ENCODE measurements at regions not wholly inside any gene's neighbourhood (a gene's known extent, or its start where the extent isn't known, plus 50 kb on each side); places are given as distances from the start of the nearest gene placed in this dataset.

DNA sequence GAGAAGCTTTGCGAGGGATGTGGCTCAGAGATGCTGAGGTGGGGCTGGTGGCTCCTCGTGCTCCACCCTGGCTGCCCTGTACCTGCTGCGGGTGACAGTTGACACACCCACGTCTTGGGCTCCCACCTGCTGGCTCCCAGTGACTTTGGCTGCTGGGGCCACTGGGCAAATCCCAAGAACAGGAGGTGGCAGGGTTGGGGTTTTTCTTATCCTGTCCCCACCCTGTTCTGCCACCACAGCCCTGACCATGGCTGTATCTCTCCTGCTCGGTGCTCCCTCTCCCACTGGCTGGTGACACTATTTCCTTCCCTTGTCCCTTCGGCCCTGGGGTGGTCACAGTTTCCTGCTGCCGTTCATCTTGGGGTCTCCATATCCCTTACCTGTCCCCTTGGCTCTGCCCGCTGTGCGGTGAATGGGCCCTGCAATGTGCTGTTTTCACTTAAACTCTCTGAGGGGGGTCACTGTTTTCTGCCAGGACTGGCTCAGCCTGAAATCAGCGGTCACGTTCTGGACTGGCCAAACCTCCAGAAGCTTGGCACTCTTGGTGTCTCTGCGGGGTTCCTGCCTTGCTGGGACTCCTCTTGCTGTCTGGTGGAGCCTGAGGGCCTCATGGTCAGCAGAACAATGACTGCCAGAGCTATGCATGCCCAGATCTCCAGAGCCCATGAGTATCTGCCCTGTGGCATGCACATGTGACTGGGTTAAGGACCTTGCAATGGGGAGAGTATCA is 144.2 kb downstream of the IRF8 start:
- DNase-seq, result no peak

DNA sequence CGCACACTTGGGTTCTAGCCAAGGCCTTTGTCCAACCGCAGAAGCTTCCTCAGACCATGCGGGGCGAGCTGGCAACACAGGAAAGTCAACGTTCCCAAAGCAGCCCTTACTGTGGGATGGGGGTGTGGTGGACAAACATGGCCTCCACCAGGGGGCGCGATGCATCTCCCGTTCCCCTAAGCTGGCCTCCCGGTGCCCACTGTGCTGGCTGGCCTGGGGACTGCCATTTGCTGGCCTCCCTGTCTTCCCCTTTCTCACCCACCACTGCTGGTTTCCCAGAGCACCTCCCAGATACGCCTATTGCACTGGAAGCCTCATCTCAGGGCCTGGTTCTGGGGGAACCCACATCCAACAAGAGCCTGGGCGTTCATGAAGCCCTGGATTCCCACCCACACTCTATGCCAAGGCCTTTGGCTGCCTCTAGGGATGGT is 145.3 kb downstream of the IRF8 start:
- no peak for DNase-seq

DNA sequence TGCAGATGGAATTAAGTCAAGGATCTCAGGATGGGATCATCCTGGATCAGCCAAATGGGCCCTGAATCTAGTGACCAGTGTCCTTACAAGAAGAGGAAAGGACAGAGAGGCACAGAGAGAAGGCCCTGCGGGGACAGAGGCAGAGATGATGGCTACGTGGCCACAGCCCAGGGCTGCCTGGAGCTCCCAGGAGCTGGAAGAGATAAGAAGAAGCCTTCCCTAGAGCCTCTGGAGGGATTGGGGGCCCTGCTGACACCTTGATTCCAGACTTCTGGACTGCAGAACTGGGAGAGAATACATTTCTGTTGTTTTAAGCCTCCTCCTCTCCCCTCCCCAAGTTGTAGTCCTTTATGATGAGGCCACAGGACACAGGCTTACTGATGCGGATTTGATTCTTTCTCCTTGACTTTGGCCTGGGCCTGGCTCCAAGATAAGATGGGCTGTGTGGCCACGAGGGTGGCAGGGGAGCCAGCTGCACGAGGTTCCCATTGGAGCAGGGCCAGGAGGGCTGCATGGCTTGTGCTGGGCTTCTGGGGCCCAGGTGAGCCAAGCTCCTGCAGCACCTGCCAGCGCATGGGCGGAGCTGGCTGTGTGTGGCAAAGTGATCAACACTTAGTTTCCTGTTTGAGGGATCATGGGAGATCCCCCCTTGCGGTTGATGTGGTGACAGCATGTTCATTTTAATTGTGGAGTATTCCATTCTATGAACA is 146.1 kb downstream of the IRF8 start:
- DNase-seq, result peak; percentile 74

DNA sequence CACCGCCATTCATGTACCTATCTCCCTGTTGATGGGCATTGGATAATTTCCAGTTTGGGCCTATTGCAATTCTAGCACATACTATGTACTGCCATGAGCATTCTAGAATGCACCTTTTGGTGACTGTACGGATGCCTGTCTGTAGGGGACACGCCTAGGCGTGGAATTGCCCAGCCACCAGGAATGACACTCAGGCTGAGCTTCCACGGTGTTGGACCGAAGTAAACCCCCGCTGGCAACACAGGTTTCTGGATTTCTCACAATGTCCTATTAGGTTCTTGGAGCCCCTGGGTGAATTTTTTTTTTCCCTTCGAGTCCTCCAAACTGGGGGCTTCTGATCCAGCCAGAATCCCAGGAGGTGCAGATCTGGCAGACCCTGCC is 146.6 kb downstream of the IRF8 start:
- DNase-seq, result no peak

DNA sequence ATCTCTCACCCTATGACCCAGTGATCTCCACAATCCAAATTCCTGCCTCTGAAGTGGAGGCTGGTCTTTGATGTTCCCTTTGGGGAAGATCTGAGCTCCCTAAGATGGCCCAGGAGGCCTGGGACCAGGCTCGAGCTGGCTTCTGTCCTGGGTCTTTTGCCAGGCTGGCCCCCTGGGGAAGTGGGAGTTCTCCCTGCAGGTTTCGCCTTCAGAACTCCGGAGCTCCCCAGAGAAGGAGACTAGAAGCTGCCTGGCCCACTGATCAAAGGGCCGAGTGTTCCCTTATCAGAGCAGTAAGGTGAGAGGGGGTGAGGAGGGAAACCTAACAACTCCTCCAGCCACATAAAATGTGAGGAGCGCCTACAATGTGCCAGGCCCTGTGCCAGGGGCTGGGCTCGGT is 147.1 kb downstream of the IRF8 start:
- no peak for DNase-seq

DNA sequence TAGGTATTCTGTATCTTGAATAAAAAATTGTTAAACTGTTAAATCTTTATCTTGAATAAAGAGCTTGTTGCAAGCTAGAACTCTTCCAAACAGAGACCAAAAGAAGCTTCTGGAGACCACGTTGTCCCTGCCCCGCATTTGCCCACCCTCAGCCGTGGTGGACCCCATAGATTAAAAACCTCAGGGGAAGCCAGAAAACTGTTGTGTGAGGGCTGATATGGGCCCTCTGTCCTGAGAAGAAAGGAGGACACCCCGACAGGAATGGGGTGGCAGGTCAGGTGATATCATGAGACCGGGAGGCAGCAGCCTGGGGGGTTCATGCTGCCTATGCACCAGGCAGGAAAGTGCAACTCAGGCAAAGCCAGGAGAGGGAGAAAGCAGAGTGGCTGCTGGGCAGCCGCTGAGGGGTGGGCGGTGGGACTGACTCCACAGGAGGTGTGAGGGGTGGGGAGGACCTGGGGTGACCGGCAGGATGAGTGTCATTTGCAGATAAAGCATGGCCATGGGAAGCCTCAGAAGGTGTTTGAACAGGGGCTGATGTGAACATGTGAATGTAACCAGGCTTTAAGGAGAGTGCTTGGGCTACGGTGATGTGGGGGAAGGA is 147.8 kb downstream of the IRF8 start:
- no peak for DNase-seq

DNA sequence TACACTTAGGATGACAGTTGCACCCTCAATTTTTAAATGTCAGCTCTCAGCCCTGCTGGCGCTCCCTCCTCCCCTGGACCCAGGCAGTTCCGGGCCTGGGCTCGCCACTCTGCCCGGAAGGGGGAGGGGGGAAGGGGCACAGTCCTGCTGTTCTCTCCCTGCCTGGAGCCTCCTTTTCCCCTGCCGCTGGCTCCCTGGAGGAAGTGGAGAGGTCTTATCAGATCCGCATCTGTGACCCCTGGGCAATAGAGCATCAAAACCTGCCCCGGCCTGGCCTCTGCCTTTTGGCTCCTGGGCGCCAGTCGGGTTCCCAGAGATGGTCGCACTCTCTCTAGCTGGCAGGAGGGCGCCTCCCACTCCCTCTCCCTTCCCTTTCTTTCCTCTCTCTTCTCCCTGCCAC is 149.3 kb downstream of the IRF8 start:
- no peak for DNase-seq

DNA sequence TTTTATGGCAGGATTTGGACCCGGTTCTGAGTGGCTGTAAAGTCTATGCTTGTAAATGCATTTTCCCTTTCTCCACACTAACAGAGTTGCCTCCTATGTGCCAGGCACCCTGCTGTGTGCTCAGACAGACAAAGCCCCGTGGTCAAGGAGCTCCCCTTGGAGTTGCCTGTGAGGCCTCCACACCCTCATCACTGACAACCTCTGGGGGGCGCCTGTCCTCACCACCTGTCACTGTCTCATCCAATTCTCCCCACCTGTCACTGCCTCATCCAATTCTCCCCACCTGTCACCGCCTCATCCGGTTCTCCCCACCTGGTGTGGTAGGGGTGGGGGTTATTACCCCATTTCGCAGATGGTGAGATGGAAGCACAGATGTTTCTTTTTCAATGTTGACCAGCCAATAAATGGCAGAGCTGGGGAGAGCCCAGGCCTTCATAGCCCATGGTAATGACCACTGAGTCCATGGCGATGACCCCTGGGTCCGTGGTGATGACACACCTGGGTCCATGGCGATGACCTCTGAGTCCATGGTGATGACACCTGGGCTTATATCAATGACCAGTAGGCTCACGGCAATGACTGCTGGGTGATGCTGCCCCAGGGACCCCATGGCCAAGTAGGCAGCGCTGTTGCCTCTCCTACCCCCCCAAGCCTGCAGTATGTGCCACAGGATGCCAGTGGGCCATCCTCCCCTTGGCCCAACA is 150.1 kb downstream of the IRF8 start:
- DNase-seq, result no peak

DNA sequence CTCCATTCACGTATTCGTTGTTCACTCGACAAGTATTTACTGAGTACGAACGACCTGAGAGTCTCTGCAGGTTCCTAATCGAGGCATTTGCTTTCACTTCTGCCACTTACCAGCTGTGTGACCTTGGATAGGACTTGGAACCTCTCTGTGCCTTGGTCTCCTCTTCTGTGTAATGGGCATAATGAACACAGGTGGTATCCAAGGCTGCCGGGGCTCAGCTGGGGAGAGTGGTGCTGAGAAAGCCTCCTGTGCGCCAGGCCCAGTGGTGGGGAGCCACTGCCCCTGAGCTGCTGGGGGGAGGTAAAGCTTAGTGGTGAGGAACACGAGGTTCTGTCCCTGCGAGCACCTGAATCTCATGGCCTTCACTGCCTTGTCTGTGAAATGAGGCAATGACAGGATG is 150.7 kb downstream of the IRF8 start:
- no peak for DNase-seq

DNA sequence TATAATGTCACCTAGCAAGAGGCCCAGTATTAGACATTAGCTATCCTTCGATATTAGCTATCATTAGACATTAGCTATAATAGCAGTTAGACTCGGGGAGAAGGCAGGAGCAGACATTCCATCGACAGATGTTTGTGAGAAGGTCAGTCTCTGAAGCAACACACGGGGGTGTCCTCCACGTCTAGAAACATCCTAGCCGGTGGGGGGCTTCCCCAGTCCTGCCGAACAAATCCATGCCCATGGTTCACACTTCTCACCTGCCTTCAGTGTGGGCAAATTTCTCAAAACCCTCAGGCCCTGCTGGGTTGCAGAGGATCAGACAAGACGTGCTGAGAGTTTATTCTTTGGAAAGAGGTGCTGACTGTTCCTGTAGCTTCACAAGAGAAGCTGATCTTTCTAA is 151.1 kb downstream of the IRF8 start:
- no peak for DNase-seq

DNA sequence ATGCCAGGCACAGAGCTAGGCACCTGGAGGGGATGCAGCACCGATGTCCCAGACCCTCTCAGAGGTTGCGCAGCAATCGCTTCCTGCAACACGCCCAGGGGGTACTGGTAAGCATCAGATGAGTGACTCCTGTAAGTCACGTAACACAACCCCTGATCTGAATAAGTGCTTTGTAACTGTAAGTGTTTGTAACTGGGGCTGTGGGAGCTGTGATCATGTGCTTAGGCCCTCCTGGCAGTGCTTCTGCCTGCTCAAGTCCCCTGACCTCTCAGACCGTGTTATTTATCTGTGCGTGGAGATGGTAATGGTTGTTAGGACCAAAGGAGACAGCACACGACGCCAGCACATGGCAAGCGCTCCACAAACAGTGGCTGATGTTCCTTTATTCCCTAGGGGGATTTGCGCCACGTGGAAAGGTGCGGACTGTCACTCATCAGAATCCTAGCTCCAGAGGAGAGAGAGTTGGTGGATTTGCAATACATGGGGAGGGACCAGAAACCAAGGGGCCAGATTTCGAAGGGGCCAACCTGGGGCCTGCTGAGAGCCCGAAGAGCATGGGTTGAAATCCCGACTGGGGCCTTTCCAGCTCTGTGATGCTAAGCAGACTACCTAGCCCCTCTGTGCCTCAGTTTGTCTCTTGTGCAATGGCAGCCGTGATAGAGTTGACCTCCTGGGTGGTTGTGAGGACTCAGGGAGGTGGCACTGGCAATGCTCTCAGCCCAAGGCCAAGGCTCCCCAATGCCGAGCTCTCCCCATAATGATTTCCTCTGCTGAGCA is 151.8 kb downstream of the IRF8 start:
- DNase-seq, result peak; percentile 38

DNA sequence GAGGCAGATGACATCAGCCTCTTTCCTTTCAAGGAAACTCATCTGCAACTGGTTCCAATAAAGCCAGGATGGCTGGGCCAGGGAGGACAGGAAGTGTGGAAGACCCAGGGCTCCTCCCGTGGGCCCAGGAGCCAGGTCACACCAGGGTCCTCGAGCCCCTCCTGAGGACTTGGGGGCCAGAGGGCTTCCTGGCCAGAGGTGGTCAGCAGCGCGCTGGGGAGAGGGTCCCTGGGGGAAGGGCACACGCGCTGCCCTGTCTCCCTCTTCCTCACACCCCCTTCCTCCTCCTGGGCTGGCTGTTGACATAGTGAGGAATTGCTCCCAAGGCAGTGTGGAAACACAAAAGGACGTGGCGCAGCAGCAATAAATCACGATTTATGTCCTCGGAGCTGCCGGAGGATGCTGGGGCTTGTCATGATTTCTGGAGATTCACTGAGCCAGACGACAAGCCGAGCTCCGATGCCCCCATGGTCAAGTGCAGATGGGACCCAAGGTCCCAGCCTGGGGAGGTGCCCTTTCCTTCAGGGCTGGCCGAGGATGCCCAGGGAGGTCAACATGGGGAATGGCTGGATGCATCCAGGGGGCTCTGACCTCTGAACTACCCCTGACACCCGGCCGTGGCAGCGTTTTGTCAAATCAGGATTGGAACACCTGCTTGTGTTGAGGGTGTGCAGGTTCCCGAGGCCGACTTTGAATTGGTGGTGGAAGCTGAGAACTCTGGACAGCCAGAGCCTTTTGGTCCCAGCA is 152.6 kb downstream of the IRF8 start:
- DNase-seq, result peak; percentile 85

DNA sequence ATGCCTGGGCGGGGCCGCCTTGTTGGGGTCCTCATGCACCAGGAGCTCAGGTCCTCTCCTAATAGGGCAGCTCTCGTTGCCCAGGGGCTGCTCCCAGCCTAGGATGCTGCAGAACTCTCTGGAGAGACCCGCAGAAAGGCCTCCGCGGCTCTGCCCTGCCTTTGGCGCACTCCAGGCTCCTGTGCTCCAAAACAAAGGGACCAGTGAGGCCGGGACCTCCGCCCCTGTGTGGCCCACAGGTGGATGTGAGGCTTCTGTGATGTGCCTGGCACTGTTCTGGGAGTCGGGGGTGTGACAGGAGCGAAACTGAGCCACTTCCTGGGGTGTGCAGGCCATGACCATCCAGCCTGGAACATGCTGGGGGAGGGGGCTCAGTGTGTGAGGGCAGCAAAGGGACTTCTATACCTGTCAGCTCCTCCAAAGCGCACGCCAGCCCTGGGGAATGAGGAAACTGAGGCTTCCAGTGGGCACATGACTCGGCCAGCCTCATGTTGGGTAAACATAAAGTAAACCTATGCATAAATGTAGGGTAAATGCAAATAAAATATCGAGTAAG is 153.2 kb downstream of the IRF8 start:
- no peak for DNase-seq

DNA sequence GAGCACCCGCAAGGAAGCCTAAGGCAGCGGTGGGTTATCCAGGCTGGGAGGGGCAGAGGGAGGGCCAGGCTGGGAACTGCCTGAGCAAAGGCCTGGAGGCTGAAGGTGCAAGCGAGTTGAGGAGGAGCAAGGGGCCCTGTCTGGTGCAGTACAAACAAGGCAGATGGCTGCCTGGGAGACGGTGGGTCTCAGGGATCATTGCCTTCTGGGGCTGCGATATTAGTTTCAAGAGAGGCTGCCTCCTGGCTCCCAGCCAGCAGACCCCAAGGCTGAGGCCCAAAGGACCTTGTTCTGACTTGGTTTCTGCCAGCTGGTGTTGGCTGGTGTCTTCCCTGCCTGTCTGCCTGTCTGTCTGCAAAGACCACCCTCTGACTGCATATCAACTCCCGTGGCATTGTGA is 154.0 kb downstream of the IRF8 start:
- DNase-seq, result no peak

DNA sequence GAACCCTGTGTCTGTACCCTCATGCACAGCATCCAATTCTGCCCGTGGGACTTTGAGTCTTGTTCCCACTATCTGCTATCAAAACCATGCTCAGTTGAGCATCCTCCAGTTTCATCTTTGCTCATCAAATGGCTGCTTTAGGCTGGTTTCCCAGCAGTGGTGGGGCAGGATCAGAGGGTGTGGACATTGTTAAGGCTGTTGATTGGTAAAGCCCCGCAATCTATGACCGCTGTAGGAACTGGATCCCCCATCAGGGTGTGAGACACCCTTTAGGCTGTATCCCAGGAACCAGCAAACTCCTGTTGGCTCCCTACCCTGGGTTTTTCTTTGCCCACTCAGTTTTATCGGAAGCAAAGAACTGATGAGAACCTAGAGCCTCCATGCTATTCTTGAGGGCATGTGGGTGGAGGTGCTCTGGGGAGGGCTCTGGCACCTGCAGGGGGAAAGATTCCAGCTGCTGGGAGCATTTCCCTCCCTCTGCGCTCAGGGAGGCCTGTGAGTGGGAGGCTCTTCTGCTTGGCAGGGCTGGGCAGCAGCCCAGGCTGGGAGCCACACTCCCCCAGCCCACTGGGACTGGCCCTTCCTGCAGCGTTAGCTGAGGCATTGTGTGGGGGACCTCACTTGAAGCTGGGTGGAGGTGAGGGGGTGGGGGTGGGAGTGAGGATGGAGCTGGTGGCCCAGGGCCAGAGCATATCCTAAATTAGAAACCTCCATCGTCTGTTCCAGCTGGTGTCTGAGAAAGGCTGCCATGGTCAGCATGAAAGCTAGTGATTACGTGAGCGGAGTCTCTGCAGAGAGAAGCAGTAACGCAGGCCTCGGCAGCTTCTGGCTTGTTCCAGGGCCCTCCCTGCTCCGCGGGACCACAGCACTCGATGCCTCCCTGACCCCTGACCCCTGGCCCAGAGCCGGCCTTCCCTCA is 160.6 kb downstream of the IRF8 start:
- no peak for DNase-seq

DNA sequence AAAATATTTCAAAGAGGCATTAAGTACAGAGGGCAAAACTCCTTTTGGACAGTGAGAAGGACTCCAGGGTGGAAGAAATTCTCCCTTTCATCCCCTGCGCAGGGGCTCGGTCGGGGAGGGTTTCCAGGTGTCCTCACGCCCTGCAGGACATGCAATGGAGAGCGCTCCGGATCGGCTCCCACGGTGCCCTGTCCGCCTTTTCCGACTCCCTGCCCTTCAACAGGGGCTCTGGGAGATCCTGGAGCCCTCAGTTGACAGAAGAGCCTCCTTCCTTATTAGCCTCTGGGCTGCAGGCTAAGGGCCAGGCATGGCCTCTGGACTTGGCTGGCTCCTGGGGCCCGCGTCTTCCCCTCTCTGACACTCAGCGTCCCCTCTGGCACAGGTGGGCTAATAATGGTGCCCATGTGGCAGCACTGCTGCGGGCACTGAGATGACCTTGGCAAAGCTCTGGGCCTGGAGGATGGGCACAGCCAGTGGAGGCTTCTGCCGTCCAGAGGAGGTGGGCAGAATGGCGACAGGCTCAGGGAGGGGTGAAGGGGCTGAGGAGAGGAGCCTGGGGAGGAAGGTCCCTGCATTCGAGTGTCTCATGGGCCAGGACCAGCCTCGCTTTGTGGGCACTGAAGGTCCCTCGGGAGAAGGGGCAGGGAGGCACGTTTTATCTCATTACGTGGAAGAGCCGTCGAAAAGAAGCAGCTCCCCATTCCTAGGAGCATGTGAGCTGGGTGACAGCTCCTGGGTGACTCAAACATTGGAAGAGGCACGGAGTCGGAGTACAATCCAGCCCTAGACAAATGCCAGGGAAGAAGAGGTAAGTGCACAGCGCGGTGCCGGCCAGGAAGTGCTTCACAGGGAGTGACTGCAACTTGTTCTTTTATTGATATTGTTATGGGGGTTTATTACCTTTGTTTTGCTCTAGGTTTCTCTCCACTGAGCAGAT is 161.7 kb downstream of the IRF8 start:
- DNase-seq, result no peak

DNA sequence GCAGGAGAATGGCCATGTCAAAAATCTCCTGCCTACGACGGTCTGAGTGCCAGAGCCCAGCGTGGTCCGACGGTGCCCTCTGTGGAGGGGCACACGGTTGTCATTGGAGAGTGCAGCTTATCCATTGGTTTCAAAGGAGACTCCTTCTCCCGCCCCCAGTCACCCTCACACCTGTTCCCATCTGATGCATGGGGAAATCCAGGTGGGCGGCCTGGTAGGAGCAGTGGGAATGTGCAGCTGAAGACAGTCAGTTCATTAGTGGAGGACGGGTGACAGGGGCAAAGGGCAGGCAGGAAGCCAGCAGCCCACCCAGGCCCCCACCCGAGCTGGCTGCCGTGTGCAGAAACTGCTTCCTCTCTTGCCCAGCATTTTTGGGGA is 162.3 kb downstream of the IRF8 start:
- no peak for DNase-seq

DNA sequence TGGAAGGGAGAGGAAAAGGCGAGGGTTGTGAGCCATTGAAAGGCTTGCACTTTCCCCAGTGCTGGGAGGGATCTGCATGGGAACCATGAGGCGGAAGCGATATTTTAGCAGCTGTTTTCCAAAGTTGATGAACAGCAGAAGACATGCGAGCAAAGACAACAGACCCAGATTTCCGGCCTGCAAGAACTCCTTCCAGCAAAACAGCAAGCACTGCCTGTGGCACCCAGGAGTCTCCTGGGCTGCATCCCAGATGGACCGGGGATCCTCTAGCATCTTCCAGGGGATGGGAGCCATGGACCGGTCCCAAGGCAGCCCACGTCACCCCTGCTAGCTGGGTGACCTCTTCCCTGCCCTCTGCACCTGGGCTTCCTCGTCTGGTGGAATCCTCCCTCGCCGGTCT is 162.8 kb downstream of the IRF8 start:
- no peak for DNase-seq

DNA sequence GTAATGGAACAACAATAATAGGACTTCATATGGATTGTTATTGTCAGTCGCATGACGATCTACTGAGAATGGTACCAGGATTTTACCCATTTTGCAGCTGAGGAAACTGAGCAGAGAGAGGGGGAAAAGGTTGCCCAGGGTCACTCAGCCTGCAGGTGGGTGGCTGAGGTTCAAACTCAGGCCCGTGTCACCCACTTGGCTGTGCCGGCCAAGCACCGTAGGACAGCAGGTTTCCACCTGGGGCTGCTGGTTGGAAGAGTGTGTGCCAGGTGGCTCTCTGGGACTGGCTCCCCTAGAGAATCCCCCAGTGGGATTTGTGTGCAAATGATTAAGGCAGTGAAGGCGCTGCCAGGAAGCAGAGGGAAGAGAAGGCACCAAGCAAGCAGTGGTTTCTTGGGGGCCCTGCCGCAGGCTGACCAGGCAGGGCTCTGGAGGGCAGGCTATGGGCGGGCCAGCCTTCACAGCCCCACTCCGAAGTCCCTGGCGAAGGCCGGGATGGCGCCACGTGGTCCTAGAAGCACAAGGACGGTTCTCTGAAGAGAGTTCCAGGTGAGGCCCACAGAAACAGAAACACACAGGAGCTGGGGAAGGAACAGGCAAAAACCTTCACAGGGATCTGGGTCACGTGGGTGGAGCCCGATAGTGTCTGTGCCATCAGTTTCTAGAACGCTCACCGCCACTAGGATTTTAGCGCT is 163.5 kb downstream of the IRF8 start:
- no peak for DNase-seq
